Bronchial epithelial cell (primary cell): ENCODE measurements at regions not wholly inside any gene's neighbourhood (a gene's known extent, or its start where the extent isn't known, plus 50 kb on each side); places are given as distances from the start of the nearest gene placed in this dataset.

Experiments used
- DNase-seq: peaks from one replicate; pipeline ENCODE4 v3.0.0-alpha.2; 2010; ENCODE audit warnings: low read depth
- FAIRE-seq: peaks from 2 replicates; lab custom pipeline; 2011; peaks lifted over from hg19 to GRCh38; lab: Jason Lieb, UNC
- H3K27me3 ChIP-seq: 2 replicates; pipeline ENCODE4 v1.5.1; 2011; ENCODE audit warnings: low read length; ENCODE audit not compliant: control insufficient read depth, insufficient read depth
- H3K36me3 ChIP-seq: 2 replicates; pipeline ENCODE4 v1.5.1; 2011; ENCODE audit warnings: low read length; ENCODE audit not compliant: control insufficient read depth, insufficient read depth
- H3K4me3 ChIP-seq: 2 replicates; pipeline ENCODE4 v1.5.1; 2011; ENCODE audit warnings: mild to moderate bottlenecking, low read depth, low read length, control low read depth
- CTCF ChIP-seq: IDR thresholded peaks from 2 replicates; pipeline ENCODE4 v1.5.1; 2011; ENCODE audit warnings: mild to moderate bottlenecking, moderate library complexity, low read length, control low read depth, inconsistent platforms; ENCODE audit not compliant: insufficient read depth, severe bottlenecking

GRCh38 chr5:141753971-141754713 is 72.1 kb upstream of the ARAP3 start:
- DNase-seq (peak; percentile 52), FAIRE-seq (no peak)
- Histone ChIP-seq H3K36me3 (no peaks in the 10 kb centered on the region), H3K27me3 (peaks cover 18% of the 10 kb centered on the region), H3K4me3 (no peak overlapping the region)
- no peak for TF ChIP-seq CTCF

GRCh38 chr5:141753143-141753970 is 71.3 kb upstream of the ARAP3 start:
- Histone ChIP-seq H3K4me3 (no peak overlapping the region), H3K27me3 (peaks cover 16% of the 10 kb centered on the region), H3K36me3 (no peaks in the 10 kb centered on the region)
- no peak for FAIRE-seq
- TF ChIP-seq CTCF = no peak
- no peak for DNase-seq

GRCh38 chr5:141747152-141748141 is 65.4 kb upstream of the ARAP3 start:
- FAIRE-seq = no peak

GRCh38 chr5:141746395-141746794 is 64.4 kb upstream of the ARAP3 start:
- no peak overlapping the region for H3K4me3 ChIP-seq
- FAIRE-seq (no peak), DNase-seq (no peak)
- H3K27me3 ChIP-seq = peaks cover 4% of the 10 kb centered on the region
- no peaks in the 10 kb centered on the region for H3K36me3 ChIP-seq
- TF ChIP-seq CTCF = no peak

More at GRCh38 chr5:141747152-141748141, 65.4 kb upstream of the ARAP3 start:
- DNase-seq = no peak
- Histone ChIP-seq H3K4me3 (no peak overlapping the region), H3K27me3 (peaks cover 5% of the 10 kb centered on the region), H3K36me3 (no peaks in the 10 kb centered on the region)
- TF ChIP-seq CTCF = no peak

- DNase-seq (no peak), FAIRE-seq (peak; percentile 52)
- Histone ChIP-seq H3K36me3 (no peaks in the 10 kb centered on the region), H3K27me3 (peaks cover 4% of the 10 kb centered on the region), H3K4me3 (no peak overlapping the region)
- no peak for TF ChIP-seq CTCF
Observed at GRCh38 chr5:141745390-141745789, 63.4 kb upstream of the ARAP3 start.
